ENCODE measurements at regions not wholly inside any gene's neighbourhood (a gene's known extent, or its start where the extent isn't known, plus 50 kb on each side); places are given as distances from the start of the nearest gene placed in this dataset.

GRCh38 chr5:167451076-167451475, 840.4 kb upstream of the WWC1 start:
- H3K9me3 ChIP-seq (ENCODE audit: control insufficient read depth in 2 of 3, low read length in 3 of 3): no peaks in the 10 kb centered on the region
- POLR2A ChIA-PET: no interaction called here
- Mint-ChIP-seq H3K4me1 (no peaks in the 10 kb centered on the region), H3K27me3 (no peaks in the 10 kb centered on the region), H3K9me3 (peaks cover 0 to 16% (median 3%) of the 10 kb centered on the region in 11 donors), H3K27ac (no peak overlapping the region), H3K36me3 (no peaks in the 10 kb centered on the region), H3K4me3 (no peak overlapping the region)
- intact Hi-C loops (cut with micrococcal nuclease): no loop called here
- no peaks in the 10 kb centered on the region for H3K36me3 ChIP-seq (ENCODE audit: control insufficient read depth in 2 of 3, insufficient read depth in 3 of 3, low read length in 3 of 3)
- H3K27ac ChIP-seq (ENCODE audit: low read depth, low read length): no peak overlapping the region
- H3K27me3 ChIP-seq (ENCODE audit: control insufficient read depth in 2 of 2, insufficient read depth in 2 of 2, low read length in 2 of 2): no peaks in the 10 kb centered on the region
- H3K4me3 ChIP-seq (ENCODE audit: low read length): no peak overlapping the region
- no peak for DNase-seq
- ATAC-seq: no peak
- CTCF ChIA-PET: no interaction called here
- no peaks in the 10 kb centered on the region for H3K4me1 ChIP-seq (ENCODE audit: control insufficient read depth in 2 of 2, insufficient read depth in 2 of 2, low read length in 2 of 2)

GRCh38 chr5:167452136-167452535, 839.3 kb upstream of the WWC1 start:
- Histone ChIP-seq H3K27me3 (ENCODE audit: control insufficient read depth in 2 of 2, insufficient read depth in 2 of 2, low read length in 2 of 2) (no peaks in the 10 kb centered on the region), H3K9me3 (ENCODE audit: control insufficient read depth in 2 of 3, low read length in 3 of 3) (no peaks in the 10 kb centered on the region), H3K4me3 (ENCODE audit: low read length) (no peak overlapping the region), H3K36me3 (ENCODE audit: control insufficient read depth in 2 of 3, insufficient read depth in 3 of 3, low read length in 3 of 3) (no peaks in the 10 kb centered on the region), H3K27ac (ENCODE audit: low read depth, low read length) (no peak overlapping the region), H3K4me1 (ENCODE audit: control insufficient read depth in 2 of 2, insufficient read depth in 2 of 2, low read length in 2 of 2) (no peaks in the 10 kb centered on the region)
- DNase-seq (no peak), ATAC-seq (no peak)
- Mint-ChIP-seq H3K4me1 (no peaks in the 10 kb centered on the region), H3K27me3 (no peaks in the 10 kb centered on the region), H3K36me3 (no peaks in the 10 kb centered on the region), H3K27ac (no peak overlapping the region), H3K9me3 (peaks cover 0 to 16% (median 3%) of the 10 kb centered on the region in 11 donors), H3K4me3 (no peak overlapping the region)
- POLR2A ChIA-PET: no interaction called here
- intact Hi-C loops (cut with micrococcal nuclease): no loop called here
- CTCF ChIA-PET: no interaction called here

GRCh38 chr5:167453246-167454030, 838.0 kb upstream of the WWC1 start:
- H3K27ac Mint-ChIP-seq: no peak overlapping the region
- ChIA-PET CTCF (no interaction called here), POLR2A (no interaction called here)
- no peaks in the 10 kb centered on the region for H3K36me3 ChIP-seq (ENCODE audit: control insufficient read depth in 2 of 3, insufficient read depth in 3 of 3, low read length in 3 of 3)
- no peaks in the 10 kb centered on the region for H3K36me3 Mint-ChIP-seq
- no peaks in the 10 kb centered on the region for H3K9me3 ChIP-seq (ENCODE audit: control insufficient read depth in 2 of 3, low read length in 3 of 3)
- peaks cover 0 to 16% (median 3%) of the 10 kb centered on the region in 11 donors for H3K9me3 Mint-ChIP-seq
- ATAC-seq: no peak
- no peak overlapping the region for H3K27ac ChIP-seq (ENCODE audit: low read depth, low read length)
- H3K4me1 ChIP-seq (ENCODE audit: control insufficient read depth in 2 of 2, insufficient read depth in 2 of 2, low read length in 2 of 2): no peaks in the 10 kb centered on the region
- H3K27me3 ChIP-seq (ENCODE audit: control insufficient read depth in 2 of 2, insufficient read depth in 2 of 2, low read length in 2 of 2): no peaks in the 10 kb centered on the region
- intact Hi-C loops (cut with micrococcal nuclease): no loop called here
- no peak for DNase-seq
- H3K4me3 Mint-ChIP-seq: no peak overlapping the region
- no peak overlapping the region for H3K4me3 ChIP-seq (ENCODE audit: low read length)
- no peaks in the 10 kb centered on the region for H3K4me1 Mint-ChIP-seq
- H3K27me3 Mint-ChIP-seq: no peaks in the 10 kb centered on the region

GRCh38 chr5:167458412-167458811, 833.0 kb upstream of the WWC1 start:
- Mint-ChIP-seq H3K36me3 (no peaks in the 10 kb centered on the region), H3K4me3 (no peak overlapping the region), H3K27ac (no peak overlapping the region), H3K9me3 (peaks cover 0 to 17% (median 5%) of the 10 kb centered on the region in 11 donors), H3K4me1 (no peaks in the 10 kb centered on the region), H3K27me3 (no peaks in the 10 kb centered on the region)
- CTCF ChIA-PET: no interaction called here
- Histone ChIP-seq H3K4me1 (ENCODE audit: control insufficient read depth in 2 of 2, insufficient read depth in 2 of 2, low read length in 2 of 2) (no peaks in the 10 kb centered on the region), H3K9me3 (ENCODE audit: control insufficient read depth in 2 of 3, low read length in 3 of 3) (no peaks in the 10 kb centered on the region), H3K4me3 (ENCODE audit: low read length) (no peak overlapping the region), H3K36me3 (ENCODE audit: control insufficient read depth in 2 of 3, insufficient read depth in 3 of 3, low read length in 3 of 3) (no peaks in the 10 kb centered on the region), H3K27me3 (ENCODE audit: control insufficient read depth in 2 of 2, insufficient read depth in 2 of 2, low read length in 2 of 2) (no peaks in the 10 kb centered on the region), H3K27ac (ENCODE audit: low read depth, low read length) (no peak overlapping the region)
- DNase-seq (no peak), ATAC-seq (no peak)
- POLR2A ChIA-PET: no interaction called here
- intact Hi-C loops (cut with micrococcal nuclease): no loop called here

- Mint-ChIP-seq H3K9me3 (peaks cover 0 to 10% (median 4%) of the 10 kb centered on the region in 11 donors), H3K4me3 (no peak overlapping the region), H3K36me3 (peaks cover 0 to 3% (median 0%) of the 10 kb centered on the region in 5 donors), H3K27ac (no peak overlapping the region), H3K4me1 (no peaks in the 10 kb centered on the region), H3K27me3 (no peaks in the 10 kb centered on the region)
- DNase-seq (no peak), ATAC-seq (no peak)
- no peak overlapping the region for H3K27ac ChIP-seq (ENCODE audit: low read depth, low read length)
- H3K27me3 ChIP-seq (ENCODE audit: control insufficient read depth in 2 of 2, insufficient read depth in 2 of 2, low read length in 2 of 2): no peaks in the 10 kb centered on the region
- ChIA-PET CTCF (no interaction called here), POLR2A (no interaction called here)
- no peaks in the 10 kb centered on the region for H3K4me1 ChIP-seq (ENCODE audit: control insufficient read depth in 2 of 2, insufficient read depth in 2 of 2, low read length in 2 of 2)
- H3K36me3 ChIP-seq (ENCODE audit: control insufficient read depth in 2 of 3, insufficient read depth in 3 of 3, low read length in 3 of 3): no peaks in the 10 kb centered on the region
- intact Hi-C loops (cut with micrococcal nuclease): no loop called here
- H3K4me3 ChIP-seq (ENCODE audit: low read length): no peak overlapping the region
- no peaks in the 10 kb centered on the region for H3K9me3 ChIP-seq (ENCODE audit: control insufficient read depth in 2 of 3, low read length in 3 of 3)
Measured at GRCh38 chr5:167460449-167461020, 830.9 kb upstream of the WWC1 start.

- Mint-ChIP-seq H3K27ac (no peak overlapping the region), H3K9me3 (peaks cover 0 to 13% (median 7%) of the 10 kb centered on the region in 11 donors), H3K27me3 (no peaks in the 10 kb centered on the region), H3K4me3 (no peak overlapping the region), H3K36me3 (peaks cover 0 to 3% (median 0%) of the 10 kb centered on the region in 5 donors), H3K4me1 (no peaks in the 10 kb centered on the region)
- Histone ChIP-seq H3K9me3 (ENCODE audit: control insufficient read depth in 2 of 3, low read length in 3 of 3) (no peaks in the 10 kb centered on the region), H3K36me3 (ENCODE audit: control insufficient read depth in 2 of 3, insufficient read depth in 3 of 3, low read length in 3 of 3) (no peaks in the 10 kb centered on the region), H3K27ac (ENCODE audit: low read depth, low read length) (no peak overlapping the region), H3K4me3 (ENCODE audit: low read length) (no peak overlapping the region), H3K4me1 (ENCODE audit: control insufficient read depth in 2 of 2, insufficient read depth in 2 of 2, low read length in 2 of 2) (no peaks in the 10 kb centered on the region), H3K27me3 (ENCODE audit: control insufficient read depth in 2 of 2, insufficient read depth in 2 of 2, low read length in 2 of 2) (no peaks in the 10 kb centered on the region)
- POLR2A ChIA-PET: no interaction called here
- intact Hi-C loops (cut with micrococcal nuclease): no loop called here
- CTCF ChIA-PET: no interaction called here
- DNase-seq (no peak), ATAC-seq (no peak)
Measured at GRCh38 chr5:167463939-167464338, 827.5 kb upstream of the WWC1 start.

GRCh38 chr5:167466992-167467391, 824.5 kb upstream of the WWC1 start:
- H3K27me3 ChIP-seq (ENCODE audit: control insufficient read depth in 2 of 2, insufficient read depth in 2 of 2, low read length in 2 of 2): no peaks in the 10 kb centered on the region
- H3K4me1 Mint-ChIP-seq: no peaks in the 10 kb centered on the region
- H3K4me3 ChIP-seq (ENCODE audit: low read length): no peak overlapping the region
- no peaks in the 10 kb centered on the region for H3K36me3 ChIP-seq (ENCODE audit: control insufficient read depth in 2 of 3, insufficient read depth in 3 of 3, low read length in 3 of 3)
- H3K4me1 ChIP-seq (ENCODE audit: control insufficient read depth in 2 of 2, insufficient read depth in 2 of 2, low read length in 2 of 2): no peaks in the 10 kb centered on the region
- no peaks in the 10 kb centered on the region for H3K27me3 Mint-ChIP-seq
- no peak overlapping the region for H3K4me3 Mint-ChIP-seq
- no peaks in the 10 kb centered on the region for H3K9me3 ChIP-seq (ENCODE audit: control insufficient read depth in 2 of 3, low read length in 3 of 3)
- no peak for ATAC-seq
- peaks cover 0 to 3% (median 0%) of the 10 kb centered on the region in 5 donors for H3K36me3 Mint-ChIP-seq
- H3K27ac ChIP-seq (ENCODE audit: low read depth, low read length): no peak overlapping the region
- no peak overlapping the region for H3K27ac Mint-ChIP-seq
- peaks cover 0 to 15% (median 7%) of the 10 kb centered on the region in 11 donors for H3K9me3 Mint-ChIP-seq
- POLR2A ChIA-PET: no interaction called here
- intact Hi-C loops (cut with micrococcal nuclease): no loop called here
- CTCF ChIA-PET: no interaction called here
- DNase-seq: no peak

All from naive thymus-derived CD4-positive, alpha-beta T cell (primary cell).